GM12873 (cell line): ENCODE measurements at regions not wholly inside any gene's neighbourhood (a gene's known extent, or its start where the extent isn't known, plus 50 kb on each side); places are given as distances from the start of the nearest gene placed in this dataset.

Experiments used
- CTCF ChIP-seq: IDR thresholded peaks from 2 replicates; pipeline ENCODE4 v1.5.1; 2012; ENCODE audit warnings: low read depth, mild to moderate bottlenecking, moderate library complexity, low read length, control low read depth; ENCODE audit not compliant: insufficient read depth; ENCODE audit errors: missing control alignments

- TF ChIP-seq CTCF = no peak
Measured at GRCh38 chr18:47717257-47717656, 213.2 kb downstream of the SMAD2 start.

GRCh38 chr18:47716632-47717185 lies 213.8 kb downstream of the SMAD2 start:
- no peak for TF ChIP-seq CTCF

- no peak for TF ChIP-seq CTCF
Measured at GRCh38 chr18:47710451-47710850, 220.0 kb downstream of the SMAD2 start.

- TF ChIP-seq CTCF = no peak
Measured at GRCh38 chr18:47709556-47709955, 220.9 kb downstream of the SMAD2 start.

GRCh38 chr18:47708206-47708605 lies 222.3 kb downstream of the SMAD2 start:
- TF ChIP-seq CTCF = no peak

GRCh38 chr18:47701134-47701533 lies 229.3 kb downstream of the SMAD2 start:
- no peak for TF ChIP-seq CTCF

GRCh38 chr18:47696870-47697269 lies 233.6 kb downstream of the SMAD2 start:
- no peak for TF ChIP-seq CTCF
